AG09309 (cell line): ENCODE measurements at regions not wholly inside any gene's neighbourhood (a gene's known extent, or its start where the extent isn't known, plus 50 kb on each side); places are given as distances from the start of the nearest gene placed in this dataset.
"Not testable (repeated sequence)": the region's sequence is repeated elsewhere in the genome, so short reads cannot be mapped to it uniquely, and the experiment has no call there.

Experiments used
- DNase-seq: peaks from one replicate; pipeline ENCODE4 v3.0.0-alpha.2; 2010; ENCODE audit warnings: low read depth
- H3K4me3 ChIP-seq: 2 replicates; pipeline ENCODE4 v1.5.1; 2011; ENCODE audit warnings: mild to moderate bottlenecking, low read depth, low read length, moderate library complexity; ENCODE audit not compliant: control insufficient read depth
- CTCF ChIP-seq: IDR thresholded peaks from 2 replicates; pipeline ENCODE4 v1.5.1; 2011; ENCODE audit warnings: mild to moderate bottlenecking, low read depth, low read length, inconsistent platforms; ENCODE audit not compliant: insufficient read depth, control insufficient read depth; ENCODE audit errors: missing control alignments

- no peak for DNase-seq
- TF ChIP-seq CTCF, result no peak
- H3K4me3 ChIP-seq, result no peak overlapping the region
Observed at GRCh38 chr6:137283080-137283479, 63.9 kb upstream of the IFNGR1 start.

DNA sequence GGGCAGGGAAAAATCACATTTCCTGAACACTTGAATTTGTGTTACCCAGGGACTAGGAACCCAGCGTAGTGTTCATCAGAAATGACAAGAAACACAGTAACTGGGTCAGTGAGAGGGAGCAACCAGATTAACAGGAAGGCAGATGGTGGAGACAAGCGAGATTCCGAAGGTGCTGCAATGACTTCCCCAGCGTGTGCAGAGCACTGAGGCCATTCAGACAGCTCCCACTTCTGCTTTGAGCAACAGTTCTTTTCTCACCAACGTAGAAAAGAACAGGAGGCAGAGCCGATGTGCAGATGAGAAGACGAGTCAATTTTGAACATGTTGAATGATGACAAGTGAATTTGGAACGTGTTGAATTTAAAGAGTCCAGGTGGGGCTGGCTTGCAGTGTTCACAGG lies 63.1 kb upstream of the IFNGR1 start:
- no peak overlapping the region for H3K4me3 ChIP-seq
- no peak for TF ChIP-seq CTCF
- no peak for DNase-seq

- not testable (repeated sequence) for DNase-seq, H3K4me3 ChIP-seq
Observed at GRCh38 chr6:137279279-137279678, 60.1 kb upstream of the IFNGR1 start.

- no peak overlapping the region for H3K4me3 ChIP-seq
- DNase-seq, result no peak
- no peak for TF ChIP-seq CTCF
Observed at GRCh38 chr6:137277971-137278637, 58.9 kb upstream of the IFNGR1 start.

DNA sequence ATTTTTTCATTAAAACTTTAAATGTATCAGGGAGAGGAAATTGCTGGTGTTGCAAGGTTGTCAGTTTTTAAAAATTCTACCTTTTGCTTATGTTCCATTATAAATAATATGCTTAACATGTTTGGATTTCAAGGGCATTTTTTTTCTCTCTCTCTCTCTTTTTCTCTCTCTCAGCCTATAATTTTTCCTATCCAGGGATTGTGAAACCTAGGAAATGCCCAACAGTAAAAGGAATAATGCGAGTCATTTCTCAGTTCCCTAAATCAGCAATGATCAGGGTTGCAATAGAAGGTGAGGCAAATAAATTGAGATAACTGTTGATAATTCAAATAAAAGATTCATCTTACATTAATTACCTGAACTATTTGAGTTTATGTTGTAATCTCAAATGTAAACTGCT lies 53.2 kb upstream of the IFNGR1 start:
- H3K4me3 ChIP-seq, result no peak overlapping the region
- no peak for TF ChIP-seq CTCF
- no peak for DNase-seq

DNA sequence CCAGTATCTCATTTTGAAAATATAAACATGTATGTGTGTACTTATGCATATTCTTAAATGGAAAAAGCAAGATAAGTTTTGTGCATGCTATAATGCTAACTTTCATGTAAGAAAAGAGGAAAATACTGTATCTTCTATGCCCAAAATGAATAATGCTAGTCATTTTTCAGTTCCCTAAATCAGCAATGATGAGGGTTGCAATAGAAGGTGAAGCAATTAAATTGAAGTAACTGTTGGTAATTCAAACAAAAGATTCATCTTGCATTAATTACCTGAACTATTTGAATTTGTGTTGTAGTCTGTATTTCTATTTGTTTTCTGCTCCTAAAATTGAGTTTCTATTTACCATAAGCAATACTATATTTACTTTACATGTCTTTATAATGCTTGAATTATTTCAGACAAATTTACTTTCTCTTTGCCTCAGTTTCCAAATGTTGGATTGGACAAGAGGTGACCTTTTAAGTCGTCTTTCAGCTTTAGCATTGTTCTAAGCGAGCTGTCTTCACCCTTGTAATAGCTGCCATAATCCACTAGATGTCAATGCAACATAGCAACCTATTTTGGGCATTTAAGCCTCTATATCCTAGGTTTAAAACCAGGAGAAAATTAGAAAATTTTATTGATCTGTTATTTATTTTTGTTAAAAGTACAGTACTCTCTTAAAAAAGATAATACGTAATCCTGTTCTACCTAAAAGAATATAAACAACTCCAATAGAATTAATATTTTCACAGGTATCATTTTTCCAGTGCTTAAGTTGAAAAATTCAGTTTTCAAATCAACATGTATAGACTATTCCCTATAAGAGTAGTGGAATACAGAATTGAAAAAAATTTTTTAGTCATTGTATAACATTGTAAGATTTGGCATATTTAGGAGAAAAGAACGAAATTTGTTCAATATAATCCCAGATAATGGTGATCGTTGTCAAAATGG lies 52.3 kb upstream of the IFNGR1 start:
- TF ChIP-seq CTCF, result peak; percentile 82
- no peak for DNase-seq
- no peak overlapping the region for H3K4me3 ChIP-seq

DNA sequence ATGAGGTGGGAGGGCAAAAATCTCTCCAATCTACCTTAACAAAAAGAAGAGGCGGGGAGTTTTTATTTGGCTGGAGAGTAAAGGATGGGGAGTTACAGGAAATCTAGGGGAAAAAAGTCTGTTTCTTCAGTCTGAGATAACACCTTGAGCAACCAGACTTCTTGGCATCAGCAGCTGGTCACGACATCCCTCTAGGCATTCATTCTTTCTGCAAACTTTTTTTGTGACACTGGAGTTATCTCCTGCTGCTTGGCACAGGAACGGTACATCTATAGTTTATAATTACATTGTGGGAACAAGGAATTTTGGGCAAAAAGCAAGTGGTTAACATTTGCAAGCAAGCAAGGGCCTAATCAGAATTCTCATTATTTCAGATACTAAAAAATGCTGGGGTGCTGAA lies 50.6 kb upstream of the IFNGR1 start:
- no peak overlapping the region for H3K4me3 ChIP-seq
- no peak for TF ChIP-seq CTCF
- no peak for DNase-seq
